ENCODE measurements at regions not wholly inside any gene's neighbourhood (a gene's known extent, or its start where the extent isn't known, plus 50 kb on each side); places are given as distances from the start of the nearest gene placed in this dataset.

GRCh38 chr16:64121473-64121872 is 1000.4 kb downstream of the CDH11 start:
- DNase-seq (ENCODE audit: low read depth in 1 of 2, low spot score in 1 of 2): no peak
- Histone ChIP-seq H3K4me3 (replicated peaks; ENCODE audit: insufficient read depth, low read length) (no peak overlapping the region), H3K27ac (replicated peaks) (no peak overlapping the region), H3K27me3 (ENCODE audit: insufficient read depth, poor library complexity, severe bottlenecking) (no peaks in the 10 kb centered on the region)
- no peak for TF ChIP-seq SPI1 (IDR thresholded peaks at IDR 0.05; ENCODE audit: borderline replicate concordance, low read depth)
- TF ChIP-seq REST (IDR thresholded peaks at IDR 0.05; ENCODE audit: insufficient replicate concordance, low read depth): no peak
- no peak for TF ChIP-seq CTCF (IDR thresholded peaks at IDR 0.05; ENCODE audit: insufficient read depth, low read length)
- no peak for TF ChIP-seq GABPA (IDR thresholded peaks at IDR 0.05; ENCODE audit: low read depth)
- no peak for TF ChIP-seq POLR2AphosphoS5 (IDR thresholded peaks at IDR 0.05; ENCODE audit: low read depth)

- no peak overlapping the region for H3K27ac ChIP-seq (replicated peaks)
- no peaks in the 10 kb centered on the region for H3K27me3 ChIP-seq (ENCODE audit: insufficient read depth, poor library complexity, severe bottlenecking)
- TF ChIP-seq CTCF (IDR thresholded peaks at IDR 0.05; ENCODE audit: insufficient read depth, low read length): no peak
- no peak overlapping the region for H3K4me3 ChIP-seq (replicated peaks; ENCODE audit: insufficient read depth, low read length)
- no peak for DNase-seq (ENCODE audit: low read depth in 1 of 2, low spot score in 1 of 2)
Measured at GRCh38 chr16:64116151-64116550, 1005.7 kb downstream of the CDH11 start.

GRCh38 chr16:64109241-64109640 is 1012.6 kb downstream of the CDH11 start:
- DNase-seq (ENCODE audit: low read depth in 1 of 2, low spot score in 1 of 2): no peak
- no peaks in the 10 kb centered on the region for H3K27me3 ChIP-seq (ENCODE audit: insufficient read depth, poor library complexity, severe bottlenecking)

More at GRCh38 chr16:64109241-64109640, 1012.6 kb downstream of the CDH11 start:
- TF ChIP-seq REST (IDR thresholded peaks at IDR 0.05; ENCODE audit: insufficient replicate concordance, low read depth): no peak
- no peak for TF ChIP-seq POLR2AphosphoS5 (IDR thresholded peaks at IDR 0.05; ENCODE audit: low read depth)
- TF ChIP-seq CTCF (IDR thresholded peaks at IDR 0.05; ENCODE audit: insufficient read depth, low read length): no peak
- TF ChIP-seq SPI1 (IDR thresholded peaks at IDR 0.05; ENCODE audit: borderline replicate concordance, low read depth): no peak
- TF ChIP-seq GABPA (IDR thresholded peaks at IDR 0.05; ENCODE audit: low read depth): no peak
- Histone ChIP-seq H3K4me3 (replicated peaks; ENCODE audit: insufficient read depth, low read length) (no peak overlapping the region), H3K27ac (replicated peaks) (no peak overlapping the region)

All from HL-60 (cell line).